T-helper 17 cell (primary cell): ENCODE measurements at regions not wholly inside any gene's neighbourhood (a gene's known extent, or its start where the extent isn't known, plus 50 kb on each side); places are given as distances from the start of the nearest gene placed in this dataset.

Experiments used
- ATAC-seq: fragments of 150-1000 bp; cut with Tn5 transposase; 2 replicates; pipeline ENCODE4 v1.10.0; 2021; ENCODE audit warnings: mild to moderate bottlenecking, moderate library complexity
- DNase-seq, 3 donors: peaks; one replicate each; pipeline versions ENCODE4 v3.0.0 to v3.0.0-alpha.2; 2020 to 2021
- H3K9me3 ChIP-seq: one replicate; pipeline ENCODE4 v1.7.0; 2013; ENCODE audit warnings: low read length, mild to moderate bottlenecking; ENCODE audit not compliant: control insufficient read depth, poor library complexity, severe bottlenecking
- H3K27ac Mint-ChIP-seq: one replicate; pipeline ENCODE4 v1.8.0; 2022; ENCODE audit warnings: mild to moderate bottlenecking, moderate library complexity, mixed read lengths
- H3K27me3 Mint-ChIP-seq: one replicate; pipeline ENCODE4 v1.8.0; 2022; ENCODE audit warnings: mixed read lengths
- H3K36me3 Mint-ChIP-seq: one replicate; pipeline ENCODE4 v1.8.0; 2022; ENCODE audit warnings: low read depth, mixed read lengths
- H3K4me1 Mint-ChIP-seq: one replicate; pipeline ENCODE4 v1.8.0; 2022; ENCODE audit warnings: mild to moderate bottlenecking, mixed read lengths
- H3K4me3 Mint-ChIP-seq: one replicate; pipeline ENCODE4 v1.8.0; 2022; ENCODE audit warnings: mild to moderate bottlenecking, moderate library complexity, mixed read lengths

DNA sequence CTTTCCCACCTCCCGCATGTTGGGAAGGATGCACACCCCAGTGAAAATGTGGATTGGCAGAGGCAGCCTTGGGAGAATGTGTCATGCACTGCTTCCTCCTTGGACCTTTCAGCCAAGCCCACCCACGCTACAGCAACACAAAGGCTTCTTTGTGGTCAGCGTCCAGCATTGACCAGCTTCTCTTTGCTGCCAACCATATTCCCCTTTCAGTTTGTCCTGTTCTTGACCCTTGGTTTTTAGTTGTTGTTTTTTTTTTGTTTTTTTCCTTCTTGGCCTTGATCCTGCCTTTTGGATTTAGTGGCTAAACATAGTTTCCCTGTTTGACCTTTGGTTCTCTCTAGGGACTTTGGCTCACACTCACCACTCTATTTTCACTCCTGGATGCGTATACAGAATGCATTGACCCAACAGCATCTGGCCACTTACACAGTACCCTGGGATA, 573.6 kb downstream of the INSC start:
- DNase-seq: no peak

DNA sequence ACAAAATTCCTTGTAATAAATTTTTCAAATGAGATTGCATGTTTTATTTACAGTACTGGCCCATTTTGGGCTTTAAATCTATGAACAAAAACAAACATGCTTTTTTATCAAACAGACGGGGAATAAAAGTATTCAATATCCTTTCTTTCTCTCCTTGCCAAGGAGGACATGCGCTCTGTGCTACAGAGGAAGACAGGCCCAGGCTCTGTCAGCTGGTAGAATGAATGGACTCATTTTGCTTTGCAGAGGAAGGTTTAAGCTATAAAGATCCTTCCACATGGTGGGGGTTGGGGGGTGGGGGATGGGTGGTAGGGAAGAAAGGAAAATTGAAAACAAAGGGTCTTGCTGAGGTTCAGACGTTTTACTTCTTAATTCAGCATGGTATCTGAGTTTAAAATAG, 575.6 kb downstream of the INSC start:
- H3K36me3 Mint-ChIP-seq: no peaks in the 10 kb centered on the region
- no peak overlapping the region for H3K4me3 Mint-ChIP-seq
- no peak for ATAC-seq
- no peak for DNase-seq
- H3K27ac Mint-ChIP-seq: no peak overlapping the region
- no peaks in the 10 kb centered on the region for H3K9me3 ChIP-seq
- H3K4me1 Mint-ChIP-seq: no peaks in the 10 kb centered on the region
- peaks cover 5% of the 10 kb centered on the region for H3K27me3 Mint-ChIP-seq

More for the DNA sequence above, 573.6 kb downstream of the INSC start:
- no peak for ATAC-seq
- Mint-ChIP-seq H3K27ac (no peak overlapping the region), H3K4me1 (no peaks in the 10 kb centered on the region), H3K36me3 (no peaks in the 10 kb centered on the region), H3K27me3 (no peaks in the 10 kb centered on the region), H3K4me3 (no peak overlapping the region)
- no peaks in the 10 kb centered on the region for H3K9me3 ChIP-seq

DNA sequence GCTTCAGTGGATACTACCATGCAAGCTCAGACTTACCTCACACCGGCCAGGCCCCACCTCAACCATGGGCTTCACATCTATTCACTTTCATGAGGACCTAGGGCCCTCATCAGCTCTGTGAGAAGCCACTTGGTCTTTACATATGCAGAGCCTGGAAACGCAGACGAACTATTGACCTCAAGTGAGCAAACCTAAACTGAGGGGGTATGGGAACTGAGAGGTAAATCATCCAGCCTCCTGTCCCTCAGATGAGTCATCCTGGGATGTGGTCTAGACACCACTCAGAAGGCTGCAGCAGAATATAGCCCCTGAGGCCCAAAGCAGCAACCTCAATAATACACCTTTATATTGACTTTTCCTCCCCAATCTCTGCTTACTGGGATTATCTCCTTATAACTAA, 578.0 kb downstream of the INSC start:
- peaks cover 5% of the 10 kb centered on the region for H3K27me3 Mint-ChIP-seq
- H3K27ac Mint-ChIP-seq: no peak overlapping the region
- no peaks in the 10 kb centered on the region for H3K4me1 Mint-ChIP-seq
- no peak for ATAC-seq
- DNase-seq: no peak
- H3K36me3 Mint-ChIP-seq: no peaks in the 10 kb centered on the region
- H3K9me3 ChIP-seq: no peaks in the 10 kb centered on the region
- no peak overlapping the region for H3K4me3 Mint-ChIP-seq

DNA sequence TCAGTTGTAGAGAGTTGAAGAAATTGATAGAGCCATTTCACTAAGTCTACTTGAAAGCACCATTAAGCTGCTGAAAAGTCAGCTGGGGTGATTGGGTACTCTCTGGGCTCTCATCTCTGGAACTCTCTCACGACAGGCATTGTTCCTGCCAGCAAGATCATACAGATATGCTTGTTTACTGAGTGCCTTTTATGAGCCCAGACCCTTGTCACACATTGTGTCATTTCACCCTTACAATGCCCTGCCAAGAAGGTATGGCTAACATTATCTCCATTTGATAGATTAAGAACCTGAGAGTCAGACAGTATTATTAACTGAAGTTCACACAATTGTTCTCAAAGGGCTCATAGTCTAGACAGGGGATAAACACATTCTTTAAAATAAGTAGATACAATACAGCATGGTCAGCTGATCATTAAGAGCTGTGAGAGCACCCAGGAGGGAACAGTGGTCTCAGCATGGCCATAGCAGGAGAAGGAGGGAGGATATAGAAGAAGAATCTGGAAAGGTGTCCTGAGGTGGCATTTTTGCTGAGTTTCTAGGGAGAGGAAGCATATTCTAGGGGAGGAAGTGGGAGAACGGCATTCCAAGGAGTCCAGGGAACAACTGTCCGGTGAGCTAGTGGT, 580.5 kb downstream of the INSC start:
- Mint-ChIP-seq H3K4me1 (no peaks in the 10 kb centered on the region), H3K36me3 (no peaks in the 10 kb centered on the region), H3K27ac (no peak overlapping the region), H3K4me3 (no peak overlapping the region), H3K27me3 (peaks cover 5% of the 10 kb centered on the region)
- no peak for DNase-seq
- ATAC-seq: no peak
- H3K9me3 ChIP-seq: no peaks in the 10 kb centered on the region

GRCh38 chr11:15696069-15696468, 581.3 kb downstream of the INSC start:
- no peak for ATAC-seq
- no peak overlapping the region for H3K4me3 Mint-ChIP-seq
- peaks cover 5% of the 10 kb centered on the region for H3K27me3 Mint-ChIP-seq

DNA sequence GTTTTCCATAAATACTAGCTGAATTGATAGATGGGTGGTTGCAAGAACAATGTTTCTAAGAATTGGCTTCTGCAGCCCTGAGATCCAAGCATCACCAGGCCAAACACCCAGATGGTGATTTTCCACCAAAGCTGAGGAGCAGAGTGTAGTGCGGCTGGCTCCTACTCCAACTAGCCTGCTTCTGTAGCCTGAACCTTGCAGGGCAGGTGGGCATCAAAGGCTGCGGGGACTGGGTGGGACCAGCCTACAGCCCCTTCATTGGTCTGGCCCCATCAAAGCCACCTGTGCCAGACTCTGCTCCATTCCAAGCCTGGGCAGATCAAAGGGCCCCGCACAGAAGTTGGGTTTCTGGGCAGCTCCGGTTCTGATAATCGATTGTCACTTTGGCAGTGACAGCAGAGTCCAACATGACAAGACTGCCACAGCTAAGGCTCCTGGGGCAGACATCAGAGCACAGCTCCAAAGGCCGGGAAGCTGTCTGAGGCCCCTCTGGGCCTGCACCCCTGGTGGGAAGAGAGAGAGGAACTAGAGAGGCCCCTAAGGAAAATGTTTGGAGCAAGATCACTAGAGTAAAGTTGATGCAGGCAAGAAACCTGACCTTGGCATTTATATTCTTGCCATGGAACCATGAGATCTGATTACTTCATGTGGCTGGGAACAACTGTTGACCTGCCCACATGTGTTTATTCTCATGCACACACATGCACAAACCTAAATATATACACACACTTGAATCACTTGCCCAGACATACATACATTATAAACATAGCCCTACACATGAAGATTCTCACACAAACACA, 582.9 kb downstream of the INSC start:
- DNase-seq: no peak
- Mint-ChIP-seq H3K4me1 (no peaks in the 10 kb centered on the region), H3K27ac (no peak overlapping the region), H3K27me3 (peaks cover 5% of the 10 kb centered on the region), H3K36me3 (no peaks in the 10 kb centered on the region), H3K4me3 (no peak overlapping the region)
- no peak for ATAC-seq
- H3K9me3 ChIP-seq: no peaks in the 10 kb centered on the region

More at GRCh38 chr11:15696069-15696468, 581.3 kb downstream of the INSC start:
- H3K27ac Mint-ChIP-seq: no peak overlapping the region
- no peaks in the 10 kb centered on the region for H3K9me3 ChIP-seq
- no peaks in the 10 kb centered on the region for H3K36me3 Mint-ChIP-seq
- H3K4me1 Mint-ChIP-seq: no peaks in the 10 kb centered on the region
- no peak for DNase-seq

GRCh38 chr11:15698855-15699254, 584.1 kb downstream of the INSC start:
- H3K4me1 Mint-ChIP-seq: no peaks in the 10 kb centered on the region
- H3K9me3 ChIP-seq: no peaks in the 10 kb centered on the region
- H3K36me3 Mint-ChIP-seq: no peaks in the 10 kb centered on the region
- H3K27ac Mint-ChIP-seq: no peak overlapping the region
- DNase-seq (no peak), ATAC-seq (no peak)
- no peak overlapping the region for H3K4me3 Mint-ChIP-seq
- H3K27me3 Mint-ChIP-seq: peaks cover 5% of the 10 kb centered on the region

- Mint-ChIP-seq H3K27me3 (peaks cover 3% of the 10 kb centered on the region), H3K27ac (no peak overlapping the region), H3K36me3 (no peaks in the 10 kb centered on the region), H3K4me3 (no peak overlapping the region), H3K4me1 (no peaks in the 10 kb centered on the region)
- H3K9me3 ChIP-seq: no peaks in the 10 kb centered on the region
- ATAC-seq: no peak
- DNase-seq: no peak
Observed at GRCh38 chr11:15699978-15700377, 585.3 kb downstream of the INSC start.

GRCh38 chr11:15700456-15700855, 585.7 kb downstream of the INSC start:
- Mint-ChIP-seq H3K4me3 (no peak overlapping the region), H3K27ac (no peak overlapping the region), H3K27me3 (no peaks in the 10 kb centered on the region), H3K4me1 (no peaks in the 10 kb centered on the region), H3K36me3 (no peaks in the 10 kb centered on the region)
- no peaks in the 10 kb centered on the region for H3K9me3 ChIP-seq
- ATAC-seq: no peak
- DNase-seq: no peak

DNA sequence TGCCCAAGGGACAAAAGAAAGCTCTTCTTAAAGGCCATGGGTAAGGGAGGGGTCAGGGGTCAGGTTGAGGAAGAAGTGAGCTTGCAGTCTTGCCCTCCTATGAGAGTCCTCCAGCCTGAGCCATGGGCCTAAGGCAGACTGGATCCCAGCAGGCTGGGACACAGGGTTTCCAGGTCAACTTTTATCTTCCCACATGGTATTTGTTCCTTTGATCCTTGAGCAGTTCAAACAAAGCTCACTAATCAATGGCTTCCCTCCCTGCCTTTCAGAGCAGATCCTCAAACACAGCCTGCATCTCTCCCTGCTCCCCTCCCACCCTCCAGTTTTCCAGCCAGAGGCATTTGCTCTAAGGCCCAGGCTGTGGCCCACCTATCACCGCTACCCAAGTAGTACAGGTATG, 589.3 kb downstream of the INSC start:
- H3K36me3 Mint-ChIP-seq: no peaks in the 10 kb centered on the region
- no peak overlapping the region for H3K4me3 Mint-ChIP-seq
- no peak overlapping the region for H3K27ac Mint-ChIP-seq
- no peaks in the 10 kb centered on the region for H3K27me3 Mint-ChIP-seq
- H3K4me1 Mint-ChIP-seq: no peaks in the 10 kb centered on the region
- H3K9me3 ChIP-seq: no peaks in the 10 kb centered on the region
- DNase-seq (no peak), ATAC-seq (no peak)

DNA sequence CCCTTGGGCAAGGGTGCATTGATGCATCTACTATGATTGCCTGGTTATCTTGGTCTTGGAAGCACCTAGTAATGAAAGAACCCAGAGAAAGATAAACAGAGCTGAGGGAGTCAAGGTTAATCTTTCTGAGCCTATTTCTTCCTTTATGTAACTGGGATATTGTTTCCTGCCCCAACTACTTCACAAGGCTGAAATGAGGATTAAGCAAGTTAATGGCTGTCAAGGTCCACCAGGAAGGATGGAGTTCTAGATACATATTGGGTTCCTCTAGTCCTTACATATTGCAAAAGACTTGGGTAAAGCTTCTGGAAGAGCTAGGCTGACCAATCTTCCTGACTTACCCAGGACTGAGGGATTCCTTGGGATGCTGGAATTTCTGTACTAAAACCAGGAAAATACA, 589.8 kb downstream of the INSC start:
- no peaks in the 10 kb centered on the region for H3K4me1 Mint-ChIP-seq
- H3K27me3 Mint-ChIP-seq: no peaks in the 10 kb centered on the region
- DNase-seq (no peak), ATAC-seq (no peak)
- no peak overlapping the region for H3K4me3 Mint-ChIP-seq
- no peaks in the 10 kb centered on the region for H3K36me3 Mint-ChIP-seq
- no peaks in the 10 kb centered on the region for H3K9me3 ChIP-seq
- no peak overlapping the region for H3K27ac Mint-ChIP-seq

GRCh38 chr11:15705891-15706290, 591.2 kb downstream of the INSC start:
- H3K4me1 Mint-ChIP-seq: no peaks in the 10 kb centered on the region
- H3K27me3 Mint-ChIP-seq: no peaks in the 10 kb centered on the region
- no peak overlapping the region for H3K27ac Mint-ChIP-seq
- no peaks in the 10 kb centered on the region for H3K36me3 Mint-ChIP-seq
- H3K4me3 Mint-ChIP-seq: no peak overlapping the region
- H3K9me3 ChIP-seq: no peaks in the 10 kb centered on the region
- DNase-seq (no peak), ATAC-seq (no peak)

DNA sequence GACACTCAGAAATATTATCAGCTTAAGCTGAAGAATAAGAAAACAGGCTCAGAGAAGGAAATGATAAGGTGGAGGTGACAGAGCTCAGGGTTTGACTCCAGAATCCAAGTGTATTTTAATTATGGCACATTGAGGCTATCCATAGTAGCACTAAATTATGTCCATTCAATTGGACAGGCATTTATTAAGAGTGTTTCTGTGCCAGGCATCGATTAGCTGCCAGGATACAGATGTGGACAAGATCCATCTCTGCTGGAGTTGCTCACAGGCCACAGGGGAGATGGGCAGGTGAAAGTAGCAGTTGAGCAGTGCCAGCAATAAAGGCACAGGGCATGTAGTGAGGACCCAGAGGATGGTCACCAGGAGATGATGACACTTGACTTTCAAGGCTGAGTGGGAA, 592.5 kb downstream of the INSC start:
- Mint-ChIP-seq H3K27me3 (no peaks in the 10 kb centered on the region), H3K4me1 (no peaks in the 10 kb centered on the region), H3K27ac (no peak overlapping the region), H3K4me3 (no peak overlapping the region), H3K36me3 (no peaks in the 10 kb centered on the region)
- no peaks in the 10 kb centered on the region for H3K9me3 ChIP-seq
- ATAC-seq: no peak
- DNase-seq: no peak

GRCh38 chr11:15707971-15708370, 593.2 kb downstream of the INSC start:
- Mint-ChIP-seq H3K4me3 (no peak overlapping the region), H3K4me1 (no peaks in the 10 kb centered on the region), H3K27me3 (no peaks in the 10 kb centered on the region), H3K36me3 (no peaks in the 10 kb centered on the region), H3K27ac (no peak overlapping the region)
- no peak for DNase-seq
- no peaks in the 10 kb centered on the region for H3K9me3 ChIP-seq
- no peak for ATAC-seq
